ENCODE measurements at regions not wholly inside any gene's neighbourhood (a gene's known extent, or its start where the extent isn't known, plus 50 kb on each side); places are given as distances from the start of the nearest gene placed in this dataset.

DNA sequence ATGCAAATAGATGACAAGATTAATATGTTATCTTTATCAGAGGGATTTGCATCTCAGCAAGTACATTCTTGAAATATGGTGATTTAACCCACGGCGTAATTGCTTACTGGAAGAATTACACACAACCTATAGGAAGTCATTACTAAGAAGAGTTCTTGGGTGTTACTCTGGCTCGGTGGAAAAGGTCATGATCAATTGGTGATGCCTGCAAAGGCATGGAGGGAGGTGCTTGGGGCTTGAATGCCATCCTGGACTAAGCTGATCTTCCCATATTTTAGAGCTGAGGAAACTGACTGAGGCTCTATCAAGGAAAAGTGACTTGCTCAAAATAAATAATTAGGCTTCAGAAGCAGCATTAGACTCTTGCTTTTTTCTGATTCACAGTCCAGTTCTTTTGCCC, 137.5 kb upstream of the JUN start:
- peaks cover 25% of the 10 kb centered on the region for H3K4me1 ChIP-seq (ENCODE audit: control insufficient read depth, extremely low read depth, insufficient read depth, low read length)
- TF ChIP-seq, protein P1, sequence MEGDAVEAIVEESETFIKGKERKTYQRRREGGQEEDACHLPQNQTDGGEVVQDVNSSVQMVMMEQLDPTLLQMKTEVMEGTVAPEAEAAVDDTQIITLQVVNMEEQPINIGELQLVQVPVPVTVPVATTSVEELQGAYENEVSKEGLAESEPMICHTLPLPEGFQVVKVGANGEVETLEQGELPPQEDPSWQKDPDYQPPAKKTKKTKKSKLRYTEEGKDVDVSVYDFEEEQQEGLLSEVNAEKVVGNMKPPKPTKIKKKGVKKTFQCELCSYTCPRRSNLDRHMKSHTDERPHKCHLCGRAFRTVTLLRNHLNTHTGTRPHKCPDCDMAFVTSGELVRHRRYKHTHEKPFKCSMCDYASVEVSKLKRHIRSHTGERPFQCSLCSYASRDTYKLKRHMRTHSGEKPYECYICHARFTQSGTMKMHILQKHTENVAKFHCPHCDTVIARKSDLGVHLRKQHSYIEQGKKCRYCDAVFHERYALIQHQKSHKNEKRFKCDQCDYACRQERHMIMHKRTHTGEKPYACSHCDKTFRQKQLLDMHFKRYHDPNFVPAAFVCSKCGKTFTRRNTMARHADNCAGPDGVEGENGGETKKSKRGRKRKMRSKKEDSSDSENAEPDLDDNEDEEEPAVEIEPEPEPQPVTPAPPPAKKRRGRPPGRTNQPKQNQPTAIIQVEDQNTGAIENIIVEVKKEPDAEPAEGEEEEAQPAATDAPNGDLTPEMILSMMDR (optimal IDR thresholded peaks at IDR 0.05 in 1 of 3, IDR thresholded peaks at IDR 0.05 in 1 of 3, conservative IDR thresholded peaks at IDR 0.05 in 1 of 3; ENCODE audit: extremely low read depth in 1 of 3, insufficient read depth in 2 of 3, low read length in 3 of 3): no peak
- TF ChIP-seq EZH2 (IDR thresholded peaks at IDR 0.05; ENCODE audit: low read length): no peak
- DNase-seq (ENCODE audit: low read depth, low spot score) (no peak), FAIRE-seq (peak; percentile 73)
- no peak overlapping the region for H3K27ac ChIP-seq (ENCODE audit: control insufficient read depth, insufficient read depth, low read length)
- dilution Hi-C loops (cut with MboI; ENCODE audit: extremely low pct_ligation_motif_present, low sequenced_read_pairs): no loop called here
- peak overlapping the region; percentile 15 for H2AFZ ChIP-seq (ENCODE audit: control insufficient read depth, low read length)
- H3K36me3 ChIP-seq (ENCODE audit: control insufficient read depth in 2 of 2, extremely low read depth in 1 of 2, insufficient read depth in 2 of 2, low read length in 2 of 2): no peaks in the 10 kb centered on the region
- H4K20me1 ChIP-seq (ENCODE audit: control insufficient read depth, extremely low read depth, insufficient read depth, low read length): no peaks in the 10 kb centered on the region
- H3K9me1 ChIP-seq (ENCODE audit: control insufficient read depth, extremely low read depth, insufficient read depth, low read length): no peaks in the 10 kb centered on the region
- no peaks in the 10 kb centered on the region for H3K9me3 ChIP-seq (ENCODE audit: control insufficient read depth, low read depth, low read length)
- H3K4me2 ChIP-seq (ENCODE audit: control insufficient read depth, extremely low read depth, insufficient read depth, low read depth, low read length): no peak overlapping the region
- no peaks in the 10 kb centered on the region for H3K27me3 ChIP-seq (ENCODE audit: control insufficient read depth, extremely low read depth, insufficient read depth, low read length)
- no peak overlapping the region for H3K4me3 ChIP-seq (ENCODE audit: control insufficient read depth in 2 of 3, extremely low read depth in 1 of 3, insufficient read depth in 2 of 3, low read depth in 1 of 3, low read length in 3 of 3)
- H3K79me2 ChIP-seq (ENCODE audit: control insufficient read depth, insufficient read depth, low read length): no peaks in the 10 kb centered on the region
- H3K9ac ChIP-seq (ENCODE audit: control insufficient read depth, extremely low read depth, insufficient read depth, low read length): no peak overlapping the region

DNA sequence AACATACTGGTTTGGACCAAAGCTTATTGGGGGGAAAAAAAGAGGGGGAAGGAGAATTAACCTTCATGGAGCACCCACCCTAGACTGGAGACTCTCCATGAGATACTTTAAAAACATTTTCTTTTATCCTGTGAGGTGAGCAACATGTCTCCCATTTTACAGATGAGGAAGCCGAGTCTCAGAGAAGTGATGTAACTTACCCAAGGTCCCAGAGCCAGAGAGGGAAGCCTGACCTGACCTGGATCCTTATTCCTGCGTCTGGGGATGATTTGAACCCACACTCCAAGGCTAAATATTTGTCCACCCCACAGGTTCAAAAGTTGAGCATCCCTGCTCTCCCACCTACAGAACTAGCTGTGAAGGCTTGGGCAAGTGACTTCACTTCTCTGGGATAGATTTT, 137.9 kb upstream of the JUN start:
- H3K9me1 ChIP-seq (ENCODE audit: control insufficient read depth, extremely low read depth, insufficient read depth, low read length): no peaks in the 10 kb centered on the region
- H3K9me3 ChIP-seq (ENCODE audit: control insufficient read depth, low read depth, low read length): no peaks in the 10 kb centered on the region
- H3K4me1 ChIP-seq (ENCODE audit: control insufficient read depth, extremely low read depth, insufficient read depth, low read length): peaks cover 22% of the 10 kb centered on the region
- H3K27ac ChIP-seq (ENCODE audit: control insufficient read depth, insufficient read depth, low read length): peak overlapping the region; percentile 60
- H3K4me2 ChIP-seq (ENCODE audit: control insufficient read depth, extremely low read depth, insufficient read depth, low read depth, low read length): peak overlapping the region; percentile 17
- peak overlapping the region; percentile 61 for H3K9ac ChIP-seq (ENCODE audit: control insufficient read depth, extremely low read depth, insufficient read depth, low read length)
- H3K79me2 ChIP-seq (ENCODE audit: control insufficient read depth, insufficient read depth, low read length): no peaks in the 10 kb centered on the region
- DNase-seq (ENCODE audit: low read depth, low spot score): no peak
- TF ChIP-seq, protein P1 (optimal IDR thresholded peaks at IDR 0.05 in 1 of 3, IDR thresholded peaks at IDR 0.05 in 1 of 3, conservative IDR thresholded peaks at IDR 0.05 in 1 of 3; ENCODE audit: extremely low read depth in 1 of 3, insufficient read depth in 2 of 3, low read length in 3 of 3): no peak
- TF ChIP-seq EZH2 (IDR thresholded peaks at IDR 0.05; ENCODE audit: low read length): no peak
- no peaks in the 10 kb centered on the region for H3K36me3 ChIP-seq (ENCODE audit: control insufficient read depth in 2 of 2, extremely low read depth in 1 of 2, insufficient read depth in 2 of 2, low read length in 2 of 2)
- no peaks in the 10 kb centered on the region for H3K27me3 ChIP-seq (ENCODE audit: control insufficient read depth, extremely low read depth, insufficient read depth, low read length)
- dilution Hi-C loops (cut with MboI; ENCODE audit: extremely low pct_ligation_motif_present, low sequenced_read_pairs): no loop called here
- H3K4me3 ChIP-seq (ENCODE audit: control insufficient read depth in 2 of 3, extremely low read depth in 1 of 3, insufficient read depth in 2 of 3, low read depth in 1 of 3, low read length in 3 of 3): no peak overlapping the region
- H2AFZ ChIP-seq (ENCODE audit: control insufficient read depth, low read length): no peak overlapping the region
- no peaks in the 10 kb centered on the region for H4K20me1 ChIP-seq (ENCODE audit: control insufficient read depth, extremely low read depth, insufficient read depth, low read length)
- no peak for FAIRE-seq
